Prostate gland (tissue), 2 donors: ENCODE measurements at regions not wholly inside any gene's neighbourhood (a gene's known extent, or its start where the extent isn't known, plus 50 kb on each side); places are given as distances from the start of the nearest gene placed in this dataset.

Source experiments
- POLR2AphosphoS5 ChIP-seq: sonication (generic); formaldehyde crosslinking; IDR thresholded peaks from one replicate; pipeline ENCODE4 v1.6.1; 2017; ENCODE audit warnings: antibody characterized with exemption
- TF ChIP-seq, protein P1 (sequence below), 4 experiments: fragments of 200-600 bp in 2 of 4; fragments of 450-650 bp in 2 of 4; sonication (generic) in 2 of 4; IDR thresholded peaks; 1 replicate in 3 of 4; 2 replicates in 1 of 4; pipeline ENCODE4 v1.5.1; 2016 to 2019; ENCODE audit warnings: antibody characterized with exemption in 4 of 4, mild to moderate bottlenecking in 2 of 4, moderate library complexity in 2 of 4

DNA sequence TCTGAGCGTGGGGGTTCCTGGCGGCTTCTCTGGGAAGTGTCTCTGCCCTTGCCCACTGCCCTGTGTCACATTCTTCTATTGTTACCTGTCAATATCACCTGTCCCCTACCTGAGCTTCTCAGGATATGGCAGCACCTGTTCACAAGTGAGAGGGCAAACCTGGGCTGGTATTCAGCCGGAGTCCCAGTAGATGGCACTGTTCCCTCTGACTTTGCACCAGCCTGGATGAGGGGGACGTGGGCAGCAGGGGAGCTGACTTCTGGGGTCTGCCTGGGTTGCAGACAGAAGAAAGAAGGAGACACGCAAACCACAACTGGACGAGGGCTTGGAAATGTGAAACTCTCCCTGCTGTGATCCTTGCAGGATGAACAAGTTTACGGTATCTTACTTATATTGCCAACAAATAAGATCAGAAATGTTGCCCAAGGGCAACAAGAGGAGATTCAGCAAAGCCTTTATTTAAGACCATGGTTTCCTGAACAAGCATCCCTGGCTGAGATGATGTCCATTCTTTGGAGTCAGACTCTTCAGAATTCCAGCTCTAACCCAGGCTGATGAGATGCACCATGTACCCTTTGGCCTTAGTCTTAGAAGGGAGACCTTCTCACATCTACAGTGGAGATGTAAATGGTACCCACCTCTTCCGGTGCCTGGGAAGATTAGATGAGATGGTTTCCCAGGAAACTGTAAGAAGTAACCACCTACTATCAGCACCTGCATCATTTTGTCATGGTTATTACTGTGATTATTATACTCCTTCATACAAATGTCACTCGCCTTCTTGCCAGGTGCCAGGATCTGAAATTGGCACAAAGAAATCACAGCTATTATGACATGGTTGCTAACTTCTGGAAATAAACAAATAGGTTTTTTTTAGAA is 400.0 kb upstream of the CDH4 start:
- TF ChIP-seq POLR2AphosphoS5, result no peak
- TF ChIP-seq, protein P1, sequence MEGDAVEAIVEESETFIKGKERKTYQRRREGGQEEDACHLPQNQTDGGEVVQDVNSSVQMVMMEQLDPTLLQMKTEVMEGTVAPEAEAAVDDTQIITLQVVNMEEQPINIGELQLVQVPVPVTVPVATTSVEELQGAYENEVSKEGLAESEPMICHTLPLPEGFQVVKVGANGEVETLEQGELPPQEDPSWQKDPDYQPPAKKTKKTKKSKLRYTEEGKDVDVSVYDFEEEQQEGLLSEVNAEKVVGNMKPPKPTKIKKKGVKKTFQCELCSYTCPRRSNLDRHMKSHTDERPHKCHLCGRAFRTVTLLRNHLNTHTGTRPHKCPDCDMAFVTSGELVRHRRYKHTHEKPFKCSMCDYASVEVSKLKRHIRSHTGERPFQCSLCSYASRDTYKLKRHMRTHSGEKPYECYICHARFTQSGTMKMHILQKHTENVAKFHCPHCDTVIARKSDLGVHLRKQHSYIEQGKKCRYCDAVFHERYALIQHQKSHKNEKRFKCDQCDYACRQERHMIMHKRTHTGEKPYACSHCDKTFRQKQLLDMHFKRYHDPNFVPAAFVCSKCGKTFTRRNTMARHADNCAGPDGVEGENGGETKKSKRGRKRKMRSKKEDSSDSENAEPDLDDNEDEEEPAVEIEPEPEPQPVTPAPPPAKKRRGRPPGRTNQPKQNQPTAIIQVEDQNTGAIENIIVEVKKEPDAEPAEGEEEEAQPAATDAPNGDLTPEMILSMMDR (IDR thresholded peaks at IDR 0.05), result peak in 3 of 4 experiments; percentile 17 to 28 (median 19)
